Right renal pelvis (tissue), 4 donors: ENCODE measurements at regions not wholly inside any gene's neighbourhood (a gene's known extent, or its start where the extent isn't known, plus 50 kb on each side); places are given as distances from the start of the nearest gene placed in this dataset.

Experiments
- DNase-seq, 4 donors: peaks; one replicate each; pipeline ENCODE4 v3.0.0-alpha.2; 2013; ENCODE audit warnings: low read depth in 4 of 4, low spot score in 3 of 4, missing footprints in 1 of 4

DNA sequence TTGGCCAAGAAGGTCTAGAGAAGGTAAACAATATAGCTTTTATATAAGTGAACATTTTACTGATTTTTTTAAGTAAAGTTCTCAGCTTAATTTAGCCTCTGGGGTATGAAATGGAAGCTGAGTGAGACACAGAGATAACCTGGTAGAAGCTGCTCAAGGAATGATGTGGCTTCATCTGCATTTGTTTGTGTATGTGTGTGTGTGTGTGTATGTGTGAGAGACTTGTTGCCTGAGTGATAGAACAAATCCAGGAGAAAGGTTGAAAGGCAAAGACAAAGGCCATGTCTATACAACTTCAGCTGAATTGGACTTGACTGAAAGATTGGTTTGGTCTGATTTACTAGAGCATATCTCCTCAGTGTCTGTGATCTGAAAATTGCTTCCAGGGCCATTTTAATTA lies 63.6 kb downstream of the PCDH7 start:
- DNase-seq = no peak

DNA sequence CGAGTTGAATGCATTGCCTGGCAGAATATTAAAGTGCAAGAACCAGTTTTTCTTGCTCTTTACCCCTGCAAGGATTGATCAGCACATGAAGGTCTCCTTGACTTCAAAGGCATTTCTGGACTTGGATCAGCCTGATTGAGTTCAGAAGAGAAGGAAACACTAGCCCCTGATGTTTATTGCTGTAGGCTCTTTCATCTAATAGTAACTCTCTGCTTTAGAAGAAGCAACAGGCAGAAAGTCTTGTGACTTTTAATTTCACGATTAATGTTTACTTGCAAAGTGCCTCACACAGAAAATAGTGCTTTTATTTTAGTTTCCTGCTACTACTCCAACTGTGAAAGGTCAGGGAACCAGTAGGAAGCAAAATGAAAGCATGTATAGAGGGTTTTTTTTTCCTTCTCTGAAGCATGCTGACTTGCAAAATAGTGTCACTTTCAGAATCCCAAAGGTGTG lies 69.1 kb downstream of the PCDH7 start:
- peak in 3 of 4 donors; percentile 40 to 51 (median 43) for DNase-seq

- DNase-seq = no peak
These were observed 70.0 kb downstream of the PCDH7 start for GRCh38 chr4:30790123-30790522.

DNA sequence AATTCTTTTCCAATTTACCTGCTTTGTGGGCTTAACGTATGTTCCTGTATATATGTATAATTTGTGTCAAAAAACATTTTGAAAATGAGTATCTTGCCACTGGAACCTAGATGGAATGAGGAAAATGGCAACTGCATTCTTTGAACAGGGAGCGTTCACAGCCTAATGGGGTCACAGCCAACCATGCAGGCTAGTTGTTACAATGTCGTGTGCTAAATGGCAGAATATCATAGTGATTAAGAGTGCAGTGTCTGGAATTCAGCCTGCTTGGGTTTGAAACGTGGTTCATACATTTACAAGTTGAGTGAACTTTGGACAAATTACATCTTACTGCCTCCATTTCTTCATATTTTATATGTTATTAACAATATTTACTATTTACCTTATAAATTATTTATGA lies 70.8 kb downstream of the PCDH7 start:
- DNase-seq = no peak

GRCh38 chr4:30792601-30793000 lies 72.4 kb downstream of the PCDH7 start:
- no peak for DNase-seq

GRCh38 chr4:30801876-30802275 lies 81.7 kb downstream of the PCDH7 start:
- DNase-seq = no peak

- DNase-seq = no peak
These were observed 82.6 kb downstream of the PCDH7 start for GRCh38 chr4:30802622-30803323.

GRCh38 chr4:30808276-30808675 lies 88.1 kb downstream of the PCDH7 start:
- DNase-seq = no peak

DNA sequence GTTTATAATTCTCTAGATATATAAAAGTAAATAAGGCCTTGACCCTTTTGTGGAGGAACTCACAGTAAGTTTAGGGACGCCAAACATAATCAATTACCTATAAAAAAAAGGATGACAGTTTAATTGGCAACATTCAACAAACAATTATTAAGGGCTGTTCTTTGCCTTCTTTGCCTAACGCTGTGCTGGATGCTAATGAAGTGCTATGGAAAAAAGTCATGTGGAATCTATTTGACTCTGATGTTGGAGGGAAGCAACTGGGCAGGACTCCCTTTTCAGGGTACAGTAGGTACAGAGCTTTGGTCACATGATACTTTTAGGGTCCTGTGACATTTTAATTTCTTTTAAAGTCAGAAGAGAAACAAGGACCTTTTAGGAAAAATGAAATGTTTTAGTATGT lies 91.1 kb downstream of the PCDH7 start:
- no peak for DNase-seq

GRCh38 chr4:30815685-30816084 lies 95.5 kb downstream of the PCDH7 start:
- DNase-seq = no peak

DNA sequence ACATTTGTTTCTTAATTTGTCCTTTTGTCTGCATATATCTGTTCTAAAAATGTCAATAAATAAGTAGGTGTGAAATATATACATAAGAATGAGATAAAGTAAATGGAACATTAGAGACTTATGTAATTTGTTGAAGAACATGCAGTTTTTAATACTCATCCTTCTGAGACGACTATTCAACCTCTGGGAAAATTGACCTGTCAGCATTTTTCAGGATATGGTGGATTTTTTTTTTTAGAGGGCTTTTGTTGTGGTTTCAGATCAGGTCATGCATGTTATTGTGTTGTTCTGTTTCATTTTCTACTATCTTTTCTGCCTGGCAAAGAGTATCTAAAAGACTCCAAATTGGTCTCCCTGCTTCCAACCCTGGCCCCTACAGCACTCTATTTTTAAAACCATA lies 97.3 kb downstream of the PCDH7 start:
- DNase-seq = no peak

DNA sequence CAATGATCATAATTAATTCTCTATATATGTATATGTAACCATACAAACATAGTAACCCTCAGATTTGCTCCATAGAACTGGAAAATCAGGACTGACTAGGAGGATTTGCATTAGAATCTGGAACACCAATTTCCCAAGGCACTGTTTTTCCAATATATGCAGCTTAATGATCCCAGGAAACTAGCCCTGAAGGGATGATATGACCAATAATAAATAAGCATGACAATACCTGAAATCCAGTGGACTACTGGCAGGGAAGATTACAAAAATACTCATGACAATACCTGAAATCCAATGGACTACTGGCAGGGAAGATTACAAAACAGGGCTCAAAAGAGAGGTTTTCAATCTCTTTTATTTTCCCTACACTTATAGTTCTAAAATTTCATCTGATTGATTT lies 98.4 kb downstream of the PCDH7 start:
- DNase-seq = no peak

DNA sequence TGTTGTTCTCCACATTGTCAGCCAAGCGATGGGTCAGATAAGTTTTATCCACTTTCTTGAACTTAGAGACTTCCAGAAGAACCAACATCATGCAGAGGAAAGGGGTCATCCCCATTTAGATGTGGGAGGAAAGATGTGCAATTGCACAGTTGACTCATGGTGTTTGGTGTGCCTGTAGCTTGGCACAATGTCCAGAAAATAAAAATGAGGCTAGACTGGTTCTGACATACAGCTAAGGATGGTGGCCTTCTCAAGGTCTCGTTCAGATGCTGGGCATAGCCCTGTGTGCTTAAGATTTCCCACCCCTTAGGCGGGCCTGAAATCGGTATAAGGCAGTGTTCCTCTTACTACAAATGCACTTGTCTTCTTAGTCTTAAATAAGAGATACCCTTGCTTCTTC lies 101.1 kb downstream of the PCDH7 start:
- DNase-seq = no peak

DNA sequence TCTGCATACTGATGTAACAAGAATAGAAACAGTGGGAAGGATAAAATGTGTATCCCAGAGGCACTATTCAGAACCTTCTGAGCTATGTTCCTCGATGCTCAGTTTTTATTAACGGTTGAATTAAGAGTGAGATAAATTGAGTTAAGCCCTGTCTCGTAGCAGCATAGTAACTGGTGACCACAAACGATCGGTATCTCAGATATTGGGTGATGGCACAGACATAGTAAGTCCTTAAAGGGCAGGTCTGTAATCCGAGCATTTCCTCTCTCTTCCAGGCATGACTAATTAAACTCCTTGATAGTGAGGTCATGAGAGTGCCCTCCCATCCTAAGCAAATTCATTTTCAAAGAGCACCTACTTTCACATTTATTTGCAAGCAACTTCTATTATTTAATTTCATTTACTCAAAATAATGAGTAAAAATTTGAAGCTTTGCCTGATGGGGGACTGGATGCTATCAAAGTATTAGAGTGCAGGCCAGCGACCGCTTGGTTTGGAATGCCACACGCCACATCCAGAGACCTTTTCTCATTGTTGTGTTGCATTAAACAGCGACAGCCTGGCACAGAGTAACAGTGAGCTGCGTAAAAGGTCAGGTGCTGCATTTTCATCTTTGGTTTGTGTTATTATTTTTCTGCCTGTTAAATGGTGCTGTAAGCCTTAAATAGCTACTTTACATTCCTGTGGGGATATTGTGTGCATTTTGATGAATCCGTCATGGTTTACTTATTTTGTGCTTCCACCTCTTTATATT lies 101.9 kb downstream of the PCDH7 start:
- DNase-seq = no peak

DNA sequence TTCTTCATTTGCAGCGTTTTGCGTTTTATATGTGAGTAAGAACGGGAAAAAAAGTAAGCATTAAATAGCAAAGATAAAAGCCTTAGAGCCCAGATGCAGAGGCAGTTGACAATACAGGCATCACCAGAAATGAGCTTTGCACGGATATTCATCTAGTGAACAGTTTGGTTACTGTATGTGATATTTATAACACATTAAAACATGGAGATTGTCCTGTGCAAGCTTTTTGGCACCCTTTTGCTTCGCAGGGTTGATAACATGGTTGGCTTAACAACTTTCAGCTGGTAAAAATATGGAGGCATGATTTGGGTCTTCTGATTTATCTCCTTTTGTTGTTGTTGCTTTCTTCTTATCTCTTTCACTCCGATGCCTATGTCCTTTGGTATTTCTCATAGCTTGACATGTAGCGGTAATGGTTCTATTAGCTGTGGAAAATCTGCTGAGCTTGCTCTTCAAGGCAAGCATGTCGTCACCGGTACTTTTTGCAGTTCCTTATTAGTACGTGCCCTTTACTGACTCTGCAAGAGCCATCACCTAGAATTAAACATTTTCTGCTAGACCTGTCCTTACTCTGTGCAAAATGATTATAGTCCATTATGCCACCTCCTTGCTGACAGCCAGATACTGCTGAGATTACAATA lies 102.9 kb downstream of the PCDH7 start:
- no peak for DNase-seq

DNA sequence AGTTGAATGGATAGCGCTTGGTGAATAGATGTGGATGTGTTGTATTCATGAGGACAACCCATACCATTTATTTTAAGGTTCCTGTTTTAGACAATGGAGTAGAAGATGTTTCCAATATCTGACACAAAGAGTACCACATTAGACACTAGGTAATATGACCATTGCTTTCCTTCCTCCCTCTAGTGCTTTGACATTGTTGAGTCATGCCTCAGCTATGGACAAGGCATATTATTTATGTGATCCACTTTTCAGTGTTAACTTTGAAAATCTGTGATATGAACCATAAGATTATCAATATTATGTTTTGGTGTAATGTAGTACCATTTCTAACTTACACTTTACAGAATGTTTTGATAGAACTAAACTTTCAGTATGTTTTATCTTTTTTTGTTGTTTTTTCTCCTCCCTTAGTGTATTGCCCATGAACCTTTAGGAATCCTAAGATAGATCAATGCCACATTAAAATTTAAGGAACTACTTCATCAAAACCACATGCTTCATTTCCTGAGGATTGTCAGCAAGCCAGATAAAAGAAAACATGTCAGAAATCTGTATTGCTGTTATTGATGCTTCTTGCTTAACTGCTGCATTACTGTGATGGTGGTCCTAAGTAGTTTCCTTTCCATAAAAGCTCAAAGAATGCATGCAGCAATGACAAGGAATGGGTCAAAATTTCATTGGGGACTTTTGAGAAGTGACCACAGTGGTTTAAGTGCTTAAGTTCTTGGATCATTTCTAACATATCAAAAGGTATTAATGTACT lies 105.0 kb downstream of the PCDH7 start:
- no peak for DNase-seq

GRCh38 chr4:30828264-30828926 lies 108.2 kb downstream of the PCDH7 start:
- DNase-seq = no peak

GRCh38 chr4:30832639-30833038 lies 112.5 kb downstream of the PCDH7 start:
- DNase-seq = no peak

- no peak for DNase-seq
These were observed 113.0 kb downstream of the PCDH7 start for GRCh38 chr4:30833206-30833605.

GRCh38 chr4:30835044-30835443 lies 114.9 kb downstream of the PCDH7 start:
- no peak for DNase-seq

DNA sequence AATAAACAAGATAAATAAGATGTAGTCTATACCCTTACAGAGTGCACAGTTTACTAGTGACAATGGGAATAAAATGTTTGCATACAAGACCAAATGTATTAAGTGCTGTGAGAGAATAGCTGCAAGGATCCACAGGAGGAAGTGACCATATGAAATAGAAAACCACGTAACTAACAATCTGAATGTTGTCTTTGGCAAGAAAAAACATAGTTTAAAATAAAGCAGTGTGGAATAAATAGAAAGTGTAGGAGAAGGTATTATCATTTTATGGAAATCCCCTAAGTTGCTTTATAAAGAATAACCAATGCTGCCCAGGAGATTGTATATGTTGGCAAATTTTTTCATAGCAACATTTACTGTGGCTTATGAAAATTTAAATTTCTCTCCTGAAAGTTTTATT lies 116.1 kb downstream of the PCDH7 start:
- DNase-seq = no peak
